Transverse colon (tissue), 4 donors: ENCODE measurements at regions not wholly inside any gene's neighbourhood (a gene's known extent, or its start where the extent isn't known, plus 50 kb on each side); places are given as distances from the start of the nearest gene placed in this dataset.
"Not testable (repeated sequence)": the region's sequence is repeated elsewhere in the genome, so short reads cannot be mapped to it uniquely, and the experiment has no call there.

Experiments
- EP300 ChIP-seq: sonication (generic); formaldehyde crosslinking; IDR thresholded peaks from one replicate; pipeline ENCODE4 v1.6.1; 2017; ENCODE audit warnings: antibody characterized with exemption, low read depth
- POLR2A ChIP-seq: fragments of 450-650 bp; IDR thresholded peaks from one replicate; pipeline ENCODE4 v1.6.1; 2016; ENCODE audit warnings: antibody characterized with exemption, mild to moderate bottlenecking, moderate library complexity
- POLR2AphosphoS5 ChIP-seq, 3 donors: sonication (generic); formaldehyde crosslinking; IDR thresholded peaks; one replicate each; pipeline ENCODE4 v1.6.1; 2016; ENCODE audit warnings: antibody characterized with exemption in 3 of 3
- TF ChIP-seq, protein P1 (sequence below), 5 experiments: fragments of 200-600 bp in 3 of 5; fragments of 450-650 bp in 2 of 5; sonication (generic) in 3 of 5; IDR thresholded peaks; 1 replicate in 2 of 5; 2 replicates in 3 of 5; pipeline ENCODE4 v1.5.1; 2016 to 2017; ENCODE audit warnings: antibody characterized with exemption in 5 of 5, inconsistent platforms in 3 of 5, mild to moderate bottlenecking in 2 of 5, moderate library complexity in 1 of 5

DNA sequence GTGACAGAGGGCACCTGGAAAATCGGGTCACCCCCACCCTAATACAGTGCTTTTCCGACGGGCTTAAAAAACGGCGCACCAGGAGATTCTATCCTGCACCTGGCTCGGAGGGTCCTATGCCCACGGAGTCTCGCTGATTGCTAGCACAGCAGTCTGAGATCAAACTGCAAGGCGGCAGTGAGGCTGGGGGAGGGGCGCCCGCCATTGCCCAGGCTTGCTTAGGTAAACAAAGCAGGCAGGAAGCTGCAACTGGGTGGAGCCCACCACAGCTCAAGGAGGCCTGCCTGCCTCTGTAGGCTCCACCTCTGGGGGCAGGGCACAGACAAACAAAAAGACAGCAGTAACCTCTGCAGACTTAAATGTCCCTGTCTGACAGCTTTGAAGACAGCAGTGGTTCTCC is 168.2 kb upstream of the SPIN4 start:
- TF ChIP-seq, protein P1, sequence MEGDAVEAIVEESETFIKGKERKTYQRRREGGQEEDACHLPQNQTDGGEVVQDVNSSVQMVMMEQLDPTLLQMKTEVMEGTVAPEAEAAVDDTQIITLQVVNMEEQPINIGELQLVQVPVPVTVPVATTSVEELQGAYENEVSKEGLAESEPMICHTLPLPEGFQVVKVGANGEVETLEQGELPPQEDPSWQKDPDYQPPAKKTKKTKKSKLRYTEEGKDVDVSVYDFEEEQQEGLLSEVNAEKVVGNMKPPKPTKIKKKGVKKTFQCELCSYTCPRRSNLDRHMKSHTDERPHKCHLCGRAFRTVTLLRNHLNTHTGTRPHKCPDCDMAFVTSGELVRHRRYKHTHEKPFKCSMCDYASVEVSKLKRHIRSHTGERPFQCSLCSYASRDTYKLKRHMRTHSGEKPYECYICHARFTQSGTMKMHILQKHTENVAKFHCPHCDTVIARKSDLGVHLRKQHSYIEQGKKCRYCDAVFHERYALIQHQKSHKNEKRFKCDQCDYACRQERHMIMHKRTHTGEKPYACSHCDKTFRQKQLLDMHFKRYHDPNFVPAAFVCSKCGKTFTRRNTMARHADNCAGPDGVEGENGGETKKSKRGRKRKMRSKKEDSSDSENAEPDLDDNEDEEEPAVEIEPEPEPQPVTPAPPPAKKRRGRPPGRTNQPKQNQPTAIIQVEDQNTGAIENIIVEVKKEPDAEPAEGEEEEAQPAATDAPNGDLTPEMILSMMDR (IDR thresholded peaks at IDR 0.05): not testable (repeated sequence)
- TF ChIP-seq POLR2AphosphoS5 (IDR thresholded peaks at IDR 0.05); POLR2A; EP300: not testable (repeated sequence)
